Keratinocyte (primary cell): ENCODE measurements at regions not wholly inside any gene's neighbourhood (a gene's known extent, or its start where the extent isn't known, plus 50 kb on each side); places are given as distances from the start of the nearest gene placed in this dataset.

Experiments
- EZH2 ChIP-seq: IDR thresholded peaks from one replicate; pipeline ENCODE4 v1.6.1; 2012; ENCODE audit warnings: inconsistent platforms, mild to moderate bottlenecking, low read length, moderate library complexity
- TF ChIP-seq, protein P1 (sequence below), 3 experiments: IDR thresholded peaks in 1 of 3; conservative IDR thresholded peaks in 1 of 3; optimal IDR thresholded peaks in 1 of 3; 2 replicates in 2 of 3; 3 replicates in 1 of 3; pipeline versions ENCODE3 to v1.5.1; 2011; ENCODE audit warnings: low read length in 3 of 3, mild to moderate bottlenecking in 3 of 3, moderate library complexity in 2 of 3, control low read depth in 1 of 3, inconsistent platforms in 1 of 3; ENCODE audit not compliant: insufficient read depth in 2 of 3; ENCODE audit errors: extremely low read depth in 1 of 3

DNA sequence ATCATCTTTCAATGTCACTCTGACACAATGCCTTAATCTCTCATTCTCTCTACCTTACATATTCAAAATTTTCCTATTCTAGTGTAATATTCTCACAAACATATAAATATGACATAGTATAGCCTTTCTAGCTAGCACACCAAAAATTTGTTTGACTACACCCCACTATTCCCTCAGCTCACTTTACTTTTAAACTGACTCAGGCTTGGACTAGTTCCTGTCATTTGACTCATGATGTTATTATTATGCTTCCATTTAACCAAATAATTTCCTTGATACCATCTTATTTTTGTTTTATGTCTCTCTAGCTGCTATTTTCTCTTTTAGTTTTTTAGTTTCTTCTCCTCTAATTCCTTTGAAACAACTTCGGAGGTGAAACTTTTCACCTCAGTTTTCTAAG lies 1745.6 kb upstream of the PCDH20 start:
- TF ChIP-seq, protein P1, sequence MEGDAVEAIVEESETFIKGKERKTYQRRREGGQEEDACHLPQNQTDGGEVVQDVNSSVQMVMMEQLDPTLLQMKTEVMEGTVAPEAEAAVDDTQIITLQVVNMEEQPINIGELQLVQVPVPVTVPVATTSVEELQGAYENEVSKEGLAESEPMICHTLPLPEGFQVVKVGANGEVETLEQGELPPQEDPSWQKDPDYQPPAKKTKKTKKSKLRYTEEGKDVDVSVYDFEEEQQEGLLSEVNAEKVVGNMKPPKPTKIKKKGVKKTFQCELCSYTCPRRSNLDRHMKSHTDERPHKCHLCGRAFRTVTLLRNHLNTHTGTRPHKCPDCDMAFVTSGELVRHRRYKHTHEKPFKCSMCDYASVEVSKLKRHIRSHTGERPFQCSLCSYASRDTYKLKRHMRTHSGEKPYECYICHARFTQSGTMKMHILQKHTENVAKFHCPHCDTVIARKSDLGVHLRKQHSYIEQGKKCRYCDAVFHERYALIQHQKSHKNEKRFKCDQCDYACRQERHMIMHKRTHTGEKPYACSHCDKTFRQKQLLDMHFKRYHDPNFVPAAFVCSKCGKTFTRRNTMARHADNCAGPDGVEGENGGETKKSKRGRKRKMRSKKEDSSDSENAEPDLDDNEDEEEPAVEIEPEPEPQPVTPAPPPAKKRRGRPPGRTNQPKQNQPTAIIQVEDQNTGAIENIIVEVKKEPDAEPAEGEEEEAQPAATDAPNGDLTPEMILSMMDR (optimal IDR thresholded peaks at IDR 0.05 in 1 of 3, IDR thresholded peaks at IDR 0.05 in 1 of 3, conservative IDR thresholded peaks at IDR 0.05 in 1 of 3; ENCODE audit: extremely low read depth in 1 of 3, insufficient read depth in 2 of 3, low read length in 3 of 3) = no peak
- TF ChIP-seq EZH2 = no peak
